ENCODE measurements at regions not wholly inside any gene's neighbourhood (a gene's known extent, or its start where the extent isn't known, plus 50 kb on each side); places are given as distances from the start of the nearest gene placed in this dataset.

- Mint-ChIP-seq H3K36me3 (ENCODE audit: insufficient read depth, unreplicated experiment) (peaks cover 5% of the 10 kb centered on the region), H3K4me1 (ENCODE audit: low read depth, unreplicated experiment) (peaks cover 14% of the 10 kb centered on the region)
- CTCF ChIA-PET = no interaction called here
Observed at GRCh38 chr2:19050354-19050753, 308.1 kb downstream of the OSR1 start.

DNA sequence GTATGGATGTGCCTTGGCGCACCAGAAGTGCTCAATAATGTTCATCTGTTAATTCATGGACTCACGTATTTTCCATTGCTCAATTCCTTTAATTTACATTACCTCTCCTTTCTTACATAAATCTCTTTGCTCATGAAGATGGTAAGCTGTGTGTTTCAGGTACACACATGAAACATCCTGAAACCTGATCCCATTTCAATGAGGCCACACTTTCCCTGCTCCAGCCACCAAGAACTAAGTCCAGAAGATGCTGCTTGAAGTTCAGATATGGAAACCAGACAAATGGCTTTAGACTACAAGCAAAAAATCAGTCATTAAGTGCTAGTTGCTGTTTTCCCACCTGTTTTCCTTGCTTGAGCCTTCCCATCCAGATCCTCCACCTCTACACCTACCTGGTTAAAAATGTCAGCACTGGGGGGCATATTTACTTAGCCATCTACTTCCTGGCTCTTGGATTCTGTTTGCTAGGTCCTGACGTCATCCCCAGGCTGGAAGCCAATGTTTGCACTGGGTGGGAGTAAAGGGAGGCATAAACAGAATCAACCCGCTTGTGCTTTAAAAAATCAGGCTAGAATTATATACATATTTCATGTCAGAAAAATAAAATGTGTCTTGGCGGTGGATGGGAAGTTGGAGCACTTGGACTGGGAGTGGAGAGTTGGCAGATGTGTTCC is 309.7 kb downstream of the OSR1 start:
- H3K27me3 Mint-ChIP-seq (ENCODE audit: unreplicated experiment) = no peaks in the 10 kb centered on the region
- peak; percentile 75 for DNase-seq
- TF ChIP-seq CTCF (IDR thresholded peaks at IDR 0.05; ENCODE audit: unreplicated experiment) = no peak
- no peaks in the 10 kb centered on the region for H3K9me3 Mint-ChIP-seq (ENCODE audit: low read depth, unreplicated experiment)
- no TSS peak for BruUV-seq (replicated peaks)
- CTCF ChIA-PET = no interaction called here
- peak overlapping the region; percentile 11 for H3K4me3 Mint-ChIP-seq (ENCODE audit: low read depth, unreplicated experiment)
- H3K27ac Mint-ChIP-seq (ENCODE audit: unreplicated experiment) = peak overlapping the region; percentile 51
- intact Hi-C loops (cut with micrococcal nuclease; ENCODE audit: unreplicated experiment) = no loop called here
- H3K36me3 Mint-ChIP-seq (ENCODE audit: insufficient read depth, unreplicated experiment) = peaks cover 5% of the 10 kb centered on the region
- H3K4me1 Mint-ChIP-seq (ENCODE audit: low read depth, unreplicated experiment) = peaks cover 14% of the 10 kb centered on the region

More at GRCh38 chr2:19050354-19050753, 308.1 kb downstream of the OSR1 start:
- intact Hi-C loops (cut with micrococcal nuclease; ENCODE audit: unreplicated experiment) = no loop called here
- Mint-ChIP-seq H3K4me3 (ENCODE audit: low read depth, unreplicated experiment) (no peak overlapping the region), H3K27me3 (ENCODE audit: unreplicated experiment) (no peaks in the 10 kb centered on the region), H3K27ac (ENCODE audit: unreplicated experiment) (no peak overlapping the region), H3K9me3 (ENCODE audit: low read depth, unreplicated experiment) (no peaks in the 10 kb centered on the region)
- TF ChIP-seq CTCF (IDR thresholded peaks at IDR 0.05; ENCODE audit: unreplicated experiment) = no peak
- no TSS peak for BruUV-seq (replicated peaks)
- no peak for DNase-seq

- CTCF ChIA-PET = no interaction called here
- peaks cover 14% of the 10 kb centered on the region for H3K4me1 Mint-ChIP-seq (ENCODE audit: low read depth, unreplicated experiment)
- intact Hi-C loops (cut with micrococcal nuclease; ENCODE audit: unreplicated experiment) = no loop called here
Observed at GRCh38 chr2:19046986-19047780, 311.2 kb downstream of the OSR1 start.

GRCh38 chr2:19045151-19045550 is 313.3 kb downstream of the OSR1 start:
- CTCF ChIA-PET = interaction anchor here (0.6 kb wide), 2 partner anchors 777 to 888 kb away, joined by 3 read pairs; no protein-coding TSS in a partner anchor
- Mint-ChIP-seq H3K36me3 (ENCODE audit: insufficient read depth, unreplicated experiment) (peaks cover 5% of the 10 kb centered on the region), H3K4me1 (ENCODE audit: low read depth, unreplicated experiment) (peaks cover 14% of the 10 kb centered on the region), H3K27me3 (ENCODE audit: unreplicated experiment) (no peaks in the 10 kb centered on the region), H3K27ac (ENCODE audit: unreplicated experiment) (no peak overlapping the region), H3K9me3 (ENCODE audit: low read depth, unreplicated experiment) (no peaks in the 10 kb centered on the region), H3K4me3 (ENCODE audit: low read depth, unreplicated experiment) (no peak overlapping the region)
- no peak for TF ChIP-seq CTCF (IDR thresholded peaks at IDR 0.05; ENCODE audit: unreplicated experiment)
- no TSS peak for BruUV-seq (replicated peaks)
- intact Hi-C loops (cut with micrococcal nuclease; ENCODE audit: unreplicated experiment) = no loop called here
- DNase-seq = no peak

More at GRCh38 chr2:19046986-19047780, 311.2 kb downstream of the OSR1 start:
- no peaks in the 10 kb centered on the region for H3K9me3 Mint-ChIP-seq (ENCODE audit: low read depth, unreplicated experiment)
- H3K27ac Mint-ChIP-seq (ENCODE audit: unreplicated experiment) = no peak overlapping the region
- no peak overlapping the region for H3K4me3 Mint-ChIP-seq (ENCODE audit: low read depth, unreplicated experiment)
- no TSS peak for BruUV-seq (replicated peaks)
- H3K27me3 Mint-ChIP-seq (ENCODE audit: unreplicated experiment) = no peaks in the 10 kb centered on the region
- no peak for TF ChIP-seq CTCF (IDR thresholded peaks at IDR 0.05; ENCODE audit: unreplicated experiment)
- peaks cover 5% of the 10 kb centered on the region for H3K36me3 Mint-ChIP-seq (ENCODE audit: insufficient read depth, unreplicated experiment)
- DNase-seq = no peak

Data from Calu3 (cell line).